PC-3 (cell line): ENCODE measurements at regions not wholly inside any gene's neighbourhood (a gene's known extent, or its start where the extent isn't known, plus 50 kb on each side); places are given as distances from the start of the nearest gene placed in this dataset.

Source experiments
- EZH2phosphoT487 ChIP-seq: fragments of 300-600 bp; sonication (generic); IDR thresholded peaks from 2 replicates; pipeline ENCODE4 v1.6.1; 2018; ENCODE audit warnings: mild to moderate bottlenecking, antibody characterized with exemption, low read length, borderline replicate concordance
- TF ChIP-seq, protein P1 (sequence below): fragments of 300-600 bp; sonication (generic); conservative IDR thresholded peaks from 2 replicates; pipeline ENCODE4 v1.5.1; 2017; ENCODE audit warnings: antibody characterized with exemption, low read depth, mild to moderate bottlenecking, low read length

DNA sequence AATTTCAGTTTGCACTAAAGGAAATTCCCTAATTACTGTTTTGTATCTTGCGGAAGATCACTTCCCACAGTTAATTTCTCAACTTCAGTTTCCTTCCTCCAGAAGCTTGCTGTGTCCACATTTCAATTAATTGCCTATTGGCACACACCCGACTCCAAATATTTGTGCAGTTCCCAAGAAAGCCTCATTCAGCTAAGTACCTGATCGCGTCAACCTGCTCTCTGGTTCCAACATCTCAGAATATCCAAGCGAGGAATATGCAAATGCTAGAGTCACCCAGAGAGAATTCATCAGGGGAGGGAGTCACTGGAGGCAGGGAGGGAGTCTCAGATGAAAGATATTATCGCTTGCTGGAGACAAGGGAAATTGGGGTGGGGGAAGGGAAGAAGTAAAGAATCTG, 351.3 kb downstream of the RRAGC start:
- TF ChIP-seq, protein P1, sequence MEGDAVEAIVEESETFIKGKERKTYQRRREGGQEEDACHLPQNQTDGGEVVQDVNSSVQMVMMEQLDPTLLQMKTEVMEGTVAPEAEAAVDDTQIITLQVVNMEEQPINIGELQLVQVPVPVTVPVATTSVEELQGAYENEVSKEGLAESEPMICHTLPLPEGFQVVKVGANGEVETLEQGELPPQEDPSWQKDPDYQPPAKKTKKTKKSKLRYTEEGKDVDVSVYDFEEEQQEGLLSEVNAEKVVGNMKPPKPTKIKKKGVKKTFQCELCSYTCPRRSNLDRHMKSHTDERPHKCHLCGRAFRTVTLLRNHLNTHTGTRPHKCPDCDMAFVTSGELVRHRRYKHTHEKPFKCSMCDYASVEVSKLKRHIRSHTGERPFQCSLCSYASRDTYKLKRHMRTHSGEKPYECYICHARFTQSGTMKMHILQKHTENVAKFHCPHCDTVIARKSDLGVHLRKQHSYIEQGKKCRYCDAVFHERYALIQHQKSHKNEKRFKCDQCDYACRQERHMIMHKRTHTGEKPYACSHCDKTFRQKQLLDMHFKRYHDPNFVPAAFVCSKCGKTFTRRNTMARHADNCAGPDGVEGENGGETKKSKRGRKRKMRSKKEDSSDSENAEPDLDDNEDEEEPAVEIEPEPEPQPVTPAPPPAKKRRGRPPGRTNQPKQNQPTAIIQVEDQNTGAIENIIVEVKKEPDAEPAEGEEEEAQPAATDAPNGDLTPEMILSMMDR, result no peak
- TF ChIP-seq EZH2phosphoT487, result no peak
